ENCODE measurements at regions not wholly inside any gene's neighbourhood (a gene's known extent, or its start where the extent isn't known, plus 50 kb on each side); places are given as distances from the start of the nearest gene placed in this dataset.

- no peak for DNase-seq (ENCODE audit: low read depth in 2 of 2)
These were observed 254.4 kb downstream of the OPA1 start for GRCh38 chr3:193847402-193847801.

- no peak for DNase-seq (ENCODE audit: low read depth in 2 of 2)
These were observed 255.5 kb downstream of the OPA1 start for GRCh38 chr3:193848547-193848946.

GRCh38 chr3:193850084-193850619 is 257.1 kb downstream of the OPA1 start:
- DNase-seq (ENCODE audit: low read depth in 2 of 2) = no peak

- DNase-seq (ENCODE audit: low read depth in 2 of 2) = no peak
These were observed 258.4 kb downstream of the OPA1 start for GRCh38 chr3:193851428-193851847.

- no peak for DNase-seq (ENCODE audit: low read depth in 2 of 2)
These were observed 259.1 kb downstream of the OPA1 start for GRCh38 chr3:193851941-193852674.

GRCh38 chr3:193852901-193853300 is 259.9 kb downstream of the OPA1 start:
- no peak for DNase-seq (ENCODE audit: low read depth in 2 of 2)

- DNase-seq (ENCODE audit: low read depth in 2 of 2) = no peak
These were observed 260.7 kb downstream of the OPA1 start for GRCh38 chr3:193853511-193854219.

- DNase-seq (ENCODE audit: low read depth in 2 of 2) = peak; percentile 78 to 79
These were observed 265.0 kb downstream of the OPA1 start for GRCh38 chr3:193857996-193858395.

- no peak for DNase-seq (ENCODE audit: low read depth in 2 of 2)
These were observed 266.2 kb downstream of the OPA1 start for GRCh38 chr3:193859195-193859594.

- no peak for DNase-seq (ENCODE audit: low read depth in 2 of 2)
These were observed 268.0 kb downstream of the OPA1 start for GRCh38 chr3:193861012-193861411.

GRCh38 chr3:193862843-193863242 is 269.8 kb downstream of the OPA1 start:
- DNase-seq (ENCODE audit: low read depth in 2 of 2) = no peak

GRCh38 chr3:193863657-193864357 is 270.8 kb downstream of the OPA1 start:
- no peak for DNase-seq (ENCODE audit: low read depth in 2 of 2)

- no peak for DNase-seq (ENCODE audit: low read depth in 2 of 2)
These were observed 270.6 kb upstream of the HES1 start for GRCh38 chr3:193865339-193865738.

- no peak for DNase-seq (ENCODE audit: low read depth in 2 of 2)
These were observed 270.0 kb upstream of the HES1 start for GRCh38 chr3:193865896-193866480.

GRCh38 chr3:193868590-193868989 is 267.4 kb upstream of the HES1 start:
- DNase-seq (ENCODE audit: low read depth in 2 of 2) = no peak

GRCh38 chr3:193869221-193870201 is 266.4 kb upstream of the HES1 start:
- peak; percentile 44 to 57 for DNase-seq (ENCODE audit: low read depth in 2 of 2)

GRCh38 chr3:193870376-193871219 is 265.4 kb upstream of the HES1 start:
- no peak for DNase-seq (ENCODE audit: low read depth in 2 of 2)

- DNase-seq (ENCODE audit: low read depth in 2 of 2) = no peak
These were observed 264.8 kb upstream of the HES1 start for GRCh38 chr3:193871220-193871485.

- peak; percentile 71 to 76 for DNase-seq (ENCODE audit: low read depth in 2 of 2)
These were observed 263.6 kb upstream of the HES1 start for GRCh38 chr3:193872265-193872753.

Data from fibroblast of skin of left quadriceps (primary cell).